Psoas muscle (tissue), 7 donors: ENCODE measurements at regions not wholly inside any gene's neighbourhood (a gene's known extent, or its start where the extent isn't known, plus 50 kb on each side); places are given as distances from the start of the nearest gene placed in this dataset.

Source experiments
- ATAC-seq, 4 donors: fragments of 200-7000 bp; cut with Tn5 transposase; one replicate each; pipeline ENCODE4 v1.9.1; 2020; ENCODE audit warnings: moderate library complexity in 3 of 4, mild to moderate bottlenecking in 2 of 4
- DNase-seq, 2 donors: peaks; one replicate each; pipeline ENCODE4 v3.0.0-alpha.2; 2020
- H3K27ac ChIP-seq: fragments of 200-600 bp; one replicate; pipeline ENCODE4 v1.8.0; 2022
- H3K27me3 ChIP-seq, 3 donors: fragments of 200-600 bp in 1 of 3; one replicate each; pipeline versions ENCODE4 v1.6.1 to v1.8.0; 2013 to 2022; ENCODE audit warnings: low read length in 2 of 3, mild to moderate bottlenecking in 2 of 3, moderate library complexity in 1 of 3; ENCODE audit not compliant: insufficient read depth in 3 of 3
- H3K36me3 ChIP-seq, 2 donors: fragments of 200-600 bp in 1 of 2; one replicate each; pipeline versions ENCODE4 v1.6.1 to v1.8.0; 2013 to 2022; ENCODE audit warnings: low read depth in 1 of 2, mild to moderate bottlenecking in 1 of 2, moderate library complexity in 1 of 2; ENCODE audit not compliant: insufficient read depth in 1 of 2
- H3K4me1 ChIP-seq: fragments of 200-600 bp; one replicate; pipeline ENCODE4 v1.8.0; 2022
- H3K4me3 ChIP-seq: fragments of 200-600 bp; one replicate; pipeline ENCODE4 v1.8.0; 2022; ENCODE audit warnings: mild to moderate bottlenecking
- H3K9me3 ChIP-seq: fragments of 200-600 bp; one replicate; pipeline ENCODE4 v1.8.0; 2022
- WGBS, 3 donors: extraction: QIAGEN DNeasy Blood & Tissue Kit; methylation state at CpG; one replicate each; pipeline versions ENCODE4 v1.1.6 to v1.1.7; 2013; 5-methylcytosine and 5-hydroxymethylcytosine counted together
- intact Hi-C, 2 donors: fragments of 100-400 bp; cut with DNase I; formaldehyde crosslinking; loops; one replicate each; pipeline versions ENCODE4 v1.11.0 to v1.14.2; 2022
- TF ChIP-seq, protein P1 (sequence below): fragments of 200-600 bp; IDR thresholded peaks from one replicate; pipeline ENCODE4 v1.8.0; 2022; ENCODE audit warnings: antibody characterized with exemption
- donor health status: healthy with polysubstance abuse.
- donor health status: DM: no; HTN: no; CAD: no; lungs with moderate emphysema.
- donor health status: Bipolar disorder and iron deficiency.
- donor health status: healthy.
- donor health status: DM: yes; HTN: yes; CAD: no.
- donor health status: DM: no; HTN: no; CAD: no.
- donor health status: DM: yes; HTN: yes; CAD: no.

DNA sequence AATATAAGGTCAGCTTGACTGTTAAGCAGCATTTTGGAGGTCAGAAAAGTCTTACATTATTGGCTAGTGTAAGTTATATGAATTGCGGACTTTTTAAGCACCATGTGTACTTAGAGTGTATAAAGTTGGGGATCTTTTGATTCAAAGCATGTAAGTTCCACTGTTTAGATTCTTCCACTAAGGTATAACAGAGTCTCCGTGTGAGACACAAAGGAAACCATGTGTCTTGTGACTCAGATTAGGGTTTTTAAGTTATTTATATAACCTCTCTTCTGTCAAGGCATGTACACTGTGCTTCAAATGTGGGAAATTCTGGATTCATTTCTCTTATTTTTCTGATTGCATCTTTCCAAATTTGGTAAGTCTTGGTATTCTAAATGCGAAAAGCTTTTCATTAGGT, 143.5 kb upstream of the SOX2 start:
- no peak for ATAC-seq
- Histone ChIP-seq H3K4me3 (no peak overlapping the region), H3K27ac (no peak overlapping the region), H3K4me1 (no peaks in the 10 kb centered on the region), H3K27me3 (no peaks in the 10 kb centered on the region), H3K36me3 (no peaks in the 10 kb centered on the region), H3K9me3 (no peaks in the 10 kb centered on the region)
- no peak for DNase-seq
- WGBS, 3 donors = 74 to 80% (median 75%) methylated on average over 3 of the region's 3 CpGs
- intact Hi-C loops = no loop called here
- TF ChIP-seq, protein P1, sequence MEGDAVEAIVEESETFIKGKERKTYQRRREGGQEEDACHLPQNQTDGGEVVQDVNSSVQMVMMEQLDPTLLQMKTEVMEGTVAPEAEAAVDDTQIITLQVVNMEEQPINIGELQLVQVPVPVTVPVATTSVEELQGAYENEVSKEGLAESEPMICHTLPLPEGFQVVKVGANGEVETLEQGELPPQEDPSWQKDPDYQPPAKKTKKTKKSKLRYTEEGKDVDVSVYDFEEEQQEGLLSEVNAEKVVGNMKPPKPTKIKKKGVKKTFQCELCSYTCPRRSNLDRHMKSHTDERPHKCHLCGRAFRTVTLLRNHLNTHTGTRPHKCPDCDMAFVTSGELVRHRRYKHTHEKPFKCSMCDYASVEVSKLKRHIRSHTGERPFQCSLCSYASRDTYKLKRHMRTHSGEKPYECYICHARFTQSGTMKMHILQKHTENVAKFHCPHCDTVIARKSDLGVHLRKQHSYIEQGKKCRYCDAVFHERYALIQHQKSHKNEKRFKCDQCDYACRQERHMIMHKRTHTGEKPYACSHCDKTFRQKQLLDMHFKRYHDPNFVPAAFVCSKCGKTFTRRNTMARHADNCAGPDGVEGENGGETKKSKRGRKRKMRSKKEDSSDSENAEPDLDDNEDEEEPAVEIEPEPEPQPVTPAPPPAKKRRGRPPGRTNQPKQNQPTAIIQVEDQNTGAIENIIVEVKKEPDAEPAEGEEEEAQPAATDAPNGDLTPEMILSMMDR = no peak

DNA sequence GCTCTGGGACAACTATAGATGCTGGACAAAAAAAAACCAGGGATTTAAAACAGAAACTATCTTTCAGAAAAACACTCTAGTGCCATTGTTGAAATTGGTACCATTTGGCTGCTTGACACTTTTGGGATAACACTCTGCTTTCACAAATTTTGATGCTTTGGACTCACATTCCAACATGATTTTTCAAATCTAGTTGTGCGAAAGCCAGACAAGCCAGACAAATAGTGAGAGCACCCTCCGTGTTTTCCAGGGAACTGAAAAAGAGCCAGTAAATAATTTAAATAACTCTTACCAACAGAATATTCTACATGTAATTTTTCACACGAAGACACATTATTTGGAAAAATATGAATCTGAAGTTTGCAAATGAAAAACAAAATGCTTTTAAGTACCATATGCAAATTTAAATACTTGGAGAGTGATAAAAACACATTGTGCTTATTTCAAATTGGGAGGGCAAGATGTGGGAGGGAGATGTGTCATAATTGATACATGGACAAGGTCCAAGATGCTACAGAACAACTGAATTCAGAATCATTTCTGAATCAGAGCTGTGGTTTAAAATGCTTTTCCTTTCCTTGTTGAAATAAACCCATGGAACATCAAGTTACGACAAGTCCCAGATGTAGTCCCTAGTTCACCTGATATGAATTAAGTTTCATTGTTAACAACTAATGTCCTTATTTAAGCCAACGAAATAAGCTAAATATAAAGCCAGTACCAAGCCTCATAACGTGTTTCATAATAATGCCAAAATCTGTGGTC, 144.2 kb upstream of the SOX2 start:
- Histone ChIP-seq H3K27ac (no peak overlapping the region), H3K4me3 (no peak overlapping the region), H3K27me3 (no peaks in the 10 kb centered on the region), H3K36me3 (no peaks in the 10 kb centered on the region), H3K9me3 (no peaks in the 10 kb centered on the region), H3K4me1 (no peaks in the 10 kb centered on the region)
- no peak for DNase-seq
- TF ChIP-seq, protein P1 = no peak
- 38 to 46% (median 39%) methylated on average over 6 of the region's 6 CpGs for WGBS, 3 donors
- intact Hi-C loops = no loop called here
- ATAC-seq = no peak

DNA sequence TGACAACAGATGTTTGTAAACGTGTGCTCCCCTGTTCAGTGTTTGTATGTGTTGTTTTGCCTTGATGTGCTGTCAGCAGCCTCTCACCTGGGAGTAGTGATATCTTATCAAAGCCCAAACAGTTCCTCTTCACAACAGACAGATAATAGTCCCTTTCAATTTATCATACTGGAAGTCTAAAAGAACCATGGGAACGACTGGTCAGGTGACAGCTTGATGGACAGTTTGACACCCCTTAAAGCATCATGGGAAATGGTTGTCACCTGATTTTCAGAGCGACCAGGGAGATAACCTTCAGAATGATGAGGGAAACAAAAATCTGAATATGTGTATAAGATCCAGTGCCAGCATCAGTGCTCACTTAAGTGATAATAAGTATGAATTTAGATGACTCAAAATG, 146.3 kb upstream of the SOX2 start:
- no peaks in the 10 kb centered on the region for H3K4me1 ChIP-seq
- ATAC-seq = no peak

DNA sequence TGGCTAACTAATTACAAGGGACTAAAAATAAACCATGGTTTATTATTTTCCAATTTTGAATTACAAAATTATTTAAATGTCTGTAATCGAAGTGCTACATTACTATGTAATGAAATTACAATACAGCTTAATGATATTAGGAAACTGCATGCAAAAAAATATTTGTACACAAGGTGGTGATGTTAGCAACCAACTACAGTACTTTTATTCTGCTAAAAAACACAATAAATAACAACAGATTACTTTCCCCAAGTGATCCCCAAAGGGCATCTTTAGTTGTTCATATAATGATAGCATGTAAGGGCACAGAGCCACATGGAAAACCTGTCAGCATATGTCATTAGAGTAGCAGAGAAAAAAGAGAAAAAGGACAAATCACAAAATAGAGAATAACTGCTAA, 147.5 kb upstream of the SOX2 start:
- DNase-seq (no peak), ATAC-seq (no peak)
- TF ChIP-seq, protein P1 = no peak
- intact Hi-C loops = no loop called here
- H3K27ac ChIP-seq = no peak overlapping the region
- H3K9me3 ChIP-seq = no peaks in the 10 kb centered on the region
- H3K4me1 ChIP-seq = no peaks in the 10 kb centered on the region
- no peak overlapping the region for H3K4me3 ChIP-seq
- H3K27me3 ChIP-seq = no peaks in the 10 kb centered on the region
- no peaks in the 10 kb centered on the region for H3K36me3 ChIP-seq
- 62 to 74% (median 63%) methylated on average over 1 of the region's 1 CpG for WGBS, 3 donors

More for the DNA sequence above, 146.3 kb upstream of the SOX2 start:
- 32 to 57% (median 43%) methylated on average over 3 of the region's 3 CpGs for WGBS, 3 donors
- intact Hi-C loops = no loop called here
- H3K27ac ChIP-seq = no peak overlapping the region
- H3K27me3 ChIP-seq = no peaks in the 10 kb centered on the region
- no peaks in the 10 kb centered on the region for H3K9me3 ChIP-seq
- TF ChIP-seq, protein P1 = no peak
- no peak for DNase-seq
- no peak overlapping the region for H3K4me3 ChIP-seq
- H3K36me3 ChIP-seq = no peaks in the 10 kb centered on the region
